SU-DHL-6 (cell line): ENCODE measurements at regions not wholly inside any gene's neighbourhood (a gene's known extent, or its start where the extent isn't known, plus 50 kb on each side); places are given as distances from the start of the nearest gene placed in this dataset.

Experiments used
- H2AFZ ChIP-seq: fragments of 200-600 bp; sonication (generic); 2 replicates; pipeline ENCODE4 v1.6.1; 2014; ENCODE audit warnings: low read depth, mild to moderate bottlenecking, moderate library complexity, mixed read lengths, antibody characterized with exemption, low read length; ENCODE audit not compliant: severe bottlenecking
- H3F3A ChIP-seq: fragments of 200-600 bp; shearing (Covaris generic); 2 replicates; pipeline ENCODE4 v1.6.0; 2016; ENCODE audit warnings: antibody characterized with exemption, mild to moderate bottlenecking; ENCODE audit not compliant: insufficient read depth
- H3K27ac ChIP-seq: fragments of 200-600 bp; sonication (generic); 2 replicates; pipeline ENCODE4 v1.5.1; 2016; ENCODE audit warnings: low read depth, mild to moderate bottlenecking, low read length, moderate library complexity, mixed read lengths
- H3K27me3 ChIP-seq: fragments of 200-600 bp; sonication (generic), shearing (Covaris generic); 2 replicates; pipeline ENCODE4 v1.6.0; 2014; ENCODE audit warnings: mild to moderate bottlenecking, low read length
- H3K36me3 ChIP-seq: fragments of 200-600 bp; sonication (generic); 2 replicates; pipeline ENCODE4 v1.6.1; 2014; ENCODE audit warnings: mild to moderate bottlenecking, low read length, mixed read lengths
- H3K4me2 ChIP-seq: fragments of 300-600, 200-600 bp; shearing (Covaris generic), sonication (generic); 2 replicates; pipeline ENCODE4 v1.6.0; 2014; ENCODE audit warnings: low read length, low read depth, mild to moderate bottlenecking; ENCODE audit not compliant: poor library complexity, severe bottlenecking
- H3K4me3 ChIP-seq: fragments of 200-600 bp; sonication (generic); 2 replicates; pipeline ENCODE4 v1.5.1; 2014; ENCODE audit warnings: antibody characterized with exemption, low read length, mild to moderate bottlenecking, mixed read lengths; ENCODE audit not compliant: insufficient read depth, poor library complexity, severe bottlenecking
- H3K79me2 ChIP-seq: fragments of 200-600 bp; sonication (generic); 2 replicates; pipeline ENCODE4 v1.6.1; 2014; ENCODE audit warnings: mild to moderate bottlenecking, low read length, moderate library complexity; ENCODE audit not compliant: insufficient read depth
- H3K9ac ChIP-seq: fragments of 200-600 bp; sonication (generic); 2 replicates; pipeline ENCODE4 v1.7.0; 2014; ENCODE audit warnings: mild to moderate bottlenecking, low read length
- H3K9me2 ChIP-seq: fragments of 200-600 bp; sonication (generic); replicated peaks from 2 replicates; pipeline ENCODE4 v1.6.1; 2014; ENCODE audit warnings: low read length; ENCODE audit not compliant: insufficient read depth
- H3K9me3 ChIP-seq: fragments of 200-600 bp; sonication (generic); 2 replicates; pipeline ENCODE4 v1.6.1; 2014; ENCODE audit warnings: low read length, mixed read lengths; ENCODE audit not compliant: insufficient read depth
- H4K20me1 ChIP-seq: fragments of 200-600 bp; sonication (generic); 2 replicates; pipeline ENCODE4 v1.6.1; 2014; ENCODE audit warnings: low read depth, mild to moderate bottlenecking, antibody characterized with exemption, low read length, moderate library complexity, mixed read lengths
- CTCF ChIP-seq: fragments of 200-600 bp; sonication (generic); IDR thresholded peaks from one replicate; pipeline ENCODE4 v1.5.1; 2017; ENCODE audit warnings: antibody characterized with exemption, mild to moderate bottlenecking, low read length, moderate library complexity; ENCODE audit not compliant: insufficient read depth, poor library complexity, severe bottlenecking
- EZH2phosphoT487 ChIP-seq: fragments of 200-600 bp; sonication (generic), shearing (Covaris generic); conservative IDR thresholded peaks from 2 replicates; pipeline ENCODE4 v1.6.1; 2018; ENCODE audit warnings: mild to moderate bottlenecking, antibody characterized with exemption, low read length, moderate library complexity, mixed read lengths

GRCh38 chr5:120240706-120241105, 223.4 kb upstream of the PRR16 start:
- H3K9me2 ChIP-seq = no peaks in the 10 kb centered on the region
- no peaks in the 10 kb centered on the region for H3K9me3 ChIP-seq
- no peak overlapping the region for H3K9ac ChIP-seq
- no peak for TF ChIP-seq EZH2phosphoT487
- TF ChIP-seq CTCF = no peak
- H3K4me3 ChIP-seq = no peak overlapping the region
- H3K79me2 ChIP-seq = no peaks in the 10 kb centered on the region
- H3F3A ChIP-seq = no peaks in the 10 kb centered on the region
- no peaks in the 10 kb centered on the region for H3K27me3 ChIP-seq
- no peak overlapping the region for H3K4me2 ChIP-seq
- no peaks in the 10 kb centered on the region for H4K20me1 ChIP-seq
- H2AFZ ChIP-seq = no peak overlapping the region
- H3K36me3 ChIP-seq = no peaks in the 10 kb centered on the region
- no peak overlapping the region for H3K27ac ChIP-seq

DNA sequence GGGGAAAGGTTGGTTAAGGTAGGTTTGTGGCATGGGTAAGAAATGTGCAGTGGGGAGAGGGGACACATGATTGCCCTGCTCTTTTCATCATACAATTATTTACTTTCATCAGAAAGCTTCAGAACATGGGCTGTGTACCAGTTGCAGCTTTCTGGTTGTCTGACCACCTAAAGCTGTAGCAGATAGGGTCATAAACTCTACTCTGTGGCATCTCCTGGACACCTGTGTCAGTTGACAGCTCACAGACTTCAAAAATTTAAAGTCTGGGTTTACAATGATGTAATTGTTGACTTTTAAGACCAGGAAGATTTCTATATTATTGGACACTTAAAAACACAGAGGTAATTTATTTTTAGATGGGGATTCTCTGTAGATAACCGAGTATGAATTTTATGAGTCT, 222.7 kb upstream of the PRR16 start:
- Histone ChIP-seq H3K79me2 (no peaks in the 10 kb centered on the region), H3K4me3 (no peak overlapping the region), H3K9me3 (no peaks in the 10 kb centered on the region), H2AFZ (no peak overlapping the region), H3K27ac (no peak overlapping the region), H4K20me1 (no peaks in the 10 kb centered on the region), H3K36me3 (no peaks in the 10 kb centered on the region), H3F3A (no peaks in the 10 kb centered on the region), H3K27me3 (no peaks in the 10 kb centered on the region), H3K4me2 (no peak overlapping the region), H3K9ac (no peak overlapping the region), H3K9me2 (no peaks in the 10 kb centered on the region)
- TF ChIP-seq CTCF (no peak), EZH2phosphoT487 (no peak)

DNA sequence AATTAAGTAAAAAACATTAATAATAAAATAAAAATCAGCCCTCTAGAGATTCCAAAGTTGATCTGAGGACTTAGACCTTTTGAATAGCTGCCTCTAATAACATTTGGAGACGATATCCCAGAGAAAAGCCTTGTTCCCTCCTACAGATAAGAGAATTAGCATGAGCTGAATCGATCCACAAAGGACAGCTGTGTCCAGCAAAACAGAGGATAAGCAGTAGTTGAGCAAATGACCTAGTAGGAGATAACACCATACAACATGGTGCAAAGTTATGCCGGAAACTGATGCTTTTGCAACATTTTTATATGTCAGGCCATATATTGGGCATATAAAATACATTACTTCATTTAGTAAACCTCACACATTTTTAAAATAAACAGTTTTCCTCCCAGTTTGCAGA, 212.2 kb upstream of the PRR16 start:
- no peak overlapping the region for H3K9ac ChIP-seq
- no peak overlapping the region for H2AFZ ChIP-seq
- no peaks in the 10 kb centered on the region for H3K9me3 ChIP-seq
- H3K79me2 ChIP-seq = no peaks in the 10 kb centered on the region
- H3K4me3 ChIP-seq = no peak overlapping the region
- H4K20me1 ChIP-seq = no peaks in the 10 kb centered on the region; the same call in 1 of the 2 replicates
- no peak overlapping the region for H3K27ac ChIP-seq
- no peaks in the 10 kb centered on the region for H3K9me2 ChIP-seq
- no peaks in the 10 kb centered on the region for H3K36me3 ChIP-seq
- H3K4me2 ChIP-seq = no peak overlapping the region
- TF ChIP-seq EZH2phosphoT487 (no peak), CTCF (no peak)
- H3F3A ChIP-seq = no peaks in the 10 kb centered on the region
- H3K27me3 ChIP-seq = no peaks in the 10 kb centered on the region
